OCI-LY7 (cell line): ENCODE measurements at regions not wholly inside any gene's neighbourhood (a gene's known extent, or its start where the extent isn't known, plus 50 kb on each side); places are given as distances from the start of the nearest gene placed in this dataset.

Experiments used
- BruUV-seq: library from RNA; stranded (reverse); fragments of 400-500 nt; replicated peaks from 2 replicates; lab custom pipeline; 2021; lab: Mats Ljungman, UMichigan
- CTCF ChIA-PET: fragments of 300-600 bp; sonication (Branson Sonifier 250); formaldehyde crosslinking; loops from one replicate; lab custom pipeline; 2022; ENCODE audit warnings: antibody characterized with exemption; ENCODE audit not compliant: unreplicated experiment; lab: Charles Lee
- POLR2A ChIA-PET: fragments of 300-600 bp; sonication (Branson Sonifier 250); formaldehyde crosslinking; loops from one replicate; lab custom pipeline; 2022; ENCODE audit warnings: antibody characterized with exemption; lab: Charles Lee
- DNase-seq: peaks from one replicate; pipeline ENCODE4 v3.0.0-alpha.2; 2015; ENCODE audit warnings: low spot score
- H2AFZ ChIP-seq: fragments of 200-600 bp; sonication (generic), shearing (Covaris generic); 2 replicates; pipeline ENCODE4 v1.6.1; 2014; ENCODE audit warnings: mild to moderate bottlenecking, antibody characterized with exemption, low read length, moderate library complexity
- H3K27ac ChIP-seq: fragments of 200-600 bp; sonication (generic); 2 replicates; pipeline ENCODE4 v1.5.1; 2014; ENCODE audit warnings: mixed run types, low read depth, mild to moderate bottlenecking, moderate library complexity, low read length, inconsistent platforms; ENCODE audit not compliant: poor library complexity, severe bottlenecking
- H3K36me3 ChIP-seq: fragments of 200-600 bp; sonication (generic); 2 replicates; pipeline ENCODE4 v1.6.1; 2014; ENCODE audit warnings: mild to moderate bottlenecking, antibody characterized with exemption, low read length, moderate library complexity, mixed read lengths; ENCODE audit not compliant: insufficient read depth
- H3K4me1 ChIP-seq: fragments of 200-600 bp; sonication (generic); 2 replicates; pipeline ENCODE4 v1.5.1; 2014; ENCODE audit warnings: mild to moderate bottlenecking, low read length; ENCODE audit not compliant: insufficient read depth, poor library complexity, severe bottlenecking
- H3K4me2 ChIP-seq: fragments of 200-600 bp; sonication (generic); 2 replicates; pipeline ENCODE4 v1.6.1; 2014; ENCODE audit warnings: mild to moderate bottlenecking, low read length
- H3K4me3 ChIP-seq: fragments of 200-600 bp; sonication (generic); 2 replicates; pipeline ENCODE4 v1.5.1; 2014; ENCODE audit warnings: mild to moderate bottlenecking, low read depth, low read length; ENCODE audit not compliant: poor library complexity, severe bottlenecking
- H3K79me2 ChIP-seq: fragments of 200-600 bp; sonication (generic); 2 replicates; pipeline ENCODE4 v1.6.1; 2016; ENCODE audit warnings: low read depth, mild to moderate bottlenecking, low read length, moderate library complexity, mixed read lengths; ENCODE audit not compliant: insufficient read depth
- H3K9me2 ChIP-seq: fragments of 200-600 bp; sonication (generic); 2 replicates; pipeline ENCODE4 v1.6.1; 2016; ENCODE audit warnings: mild to moderate bottlenecking, low read length, mixed read lengths; ENCODE audit not compliant: insufficient read depth
- H3K9me3 ChIP-seq: fragments of 200-600 bp; sonication (generic); 2 replicates; pipeline ENCODE4 v1.6.1; 2014; ENCODE audit warnings: mild to moderate bottlenecking, mixed run types, low read length, mixed read lengths
- H4K20me1 ChIP-seq: fragments of 200-600 bp; sonication (generic); 2 replicates; pipeline ENCODE4 v1.6.1; 2014; ENCODE audit warnings: mild to moderate bottlenecking, antibody characterized with exemption, low read length, moderate library complexity, mixed read lengths; ENCODE audit not compliant: insufficient read depth
- EZH2phosphoT487 ChIP-seq: fragments of 200-600 bp; sonication (generic); IDR thresholded peaks from 2 replicates; pipeline ENCODE4 v1.6.1; 2018; ENCODE audit warnings: low read depth, borderline replicate concordance, mild to moderate bottlenecking, mixed run types, antibody characterized with exemption, low read length, moderate library complexity, mixed read lengths
- intact Hi-C: fragments of 100-400 bp; cut with micrococcal nuclease; formaldehyde crosslinking; loops from one replicate; pipeline ENCODE4 v1.10.0; 2022; ENCODE audit not compliant: unreplicated experiment
- TF ChIP-seq, protein P1 (sequence below): fragments of 200-600 bp; sonication (generic); conservative IDR thresholded peaks from 2 replicates; pipeline ENCODE4 v1.5.1; 2014; ENCODE audit warnings: mild to moderate bottlenecking, antibody characterized with exemption, low read length, moderate library complexity, mixed read lengths

DNA sequence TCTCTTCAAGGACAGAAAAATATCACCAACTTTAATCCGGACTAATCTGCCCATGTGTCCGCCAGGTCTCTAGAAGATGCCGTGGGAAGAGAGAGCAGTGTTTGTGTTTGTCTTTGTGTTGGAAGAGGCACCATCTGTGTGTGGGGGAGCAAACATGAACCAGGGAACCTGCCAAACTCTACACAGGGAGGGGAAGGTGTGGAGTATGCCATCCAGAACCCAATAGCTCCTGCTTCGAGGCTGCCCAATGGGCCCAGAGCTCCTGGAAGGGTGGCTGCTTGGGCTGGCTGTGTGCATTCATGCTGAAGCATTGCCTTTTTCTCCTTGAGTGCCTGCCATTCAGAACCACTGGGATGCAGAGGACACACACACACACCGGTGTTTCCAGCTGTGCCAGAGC is 536.2 kb downstream of the MID1IP1 start:
- no peaks in the 10 kb centered on the region for H3K9me3 ChIP-seq
- POLR2A ChIA-PET, result no interaction called here
- intact Hi-C loops, result no loop called here
- H3K4me1 ChIP-seq, result no peaks in the 10 kb centered on the region
- no peaks in the 10 kb centered on the region for H4K20me1 ChIP-seq
- no peak overlapping the region for H3K4me2 ChIP-seq
- no peak for DNase-seq
- CTCF ChIA-PET, result no interaction called here
- no peak overlapping the region for H3K27ac ChIP-seq
- H3K79me2 ChIP-seq, result no peaks in the 10 kb centered on the region
- no peak for TF ChIP-seq EZH2phosphoT487
- TF ChIP-seq, protein P1, sequence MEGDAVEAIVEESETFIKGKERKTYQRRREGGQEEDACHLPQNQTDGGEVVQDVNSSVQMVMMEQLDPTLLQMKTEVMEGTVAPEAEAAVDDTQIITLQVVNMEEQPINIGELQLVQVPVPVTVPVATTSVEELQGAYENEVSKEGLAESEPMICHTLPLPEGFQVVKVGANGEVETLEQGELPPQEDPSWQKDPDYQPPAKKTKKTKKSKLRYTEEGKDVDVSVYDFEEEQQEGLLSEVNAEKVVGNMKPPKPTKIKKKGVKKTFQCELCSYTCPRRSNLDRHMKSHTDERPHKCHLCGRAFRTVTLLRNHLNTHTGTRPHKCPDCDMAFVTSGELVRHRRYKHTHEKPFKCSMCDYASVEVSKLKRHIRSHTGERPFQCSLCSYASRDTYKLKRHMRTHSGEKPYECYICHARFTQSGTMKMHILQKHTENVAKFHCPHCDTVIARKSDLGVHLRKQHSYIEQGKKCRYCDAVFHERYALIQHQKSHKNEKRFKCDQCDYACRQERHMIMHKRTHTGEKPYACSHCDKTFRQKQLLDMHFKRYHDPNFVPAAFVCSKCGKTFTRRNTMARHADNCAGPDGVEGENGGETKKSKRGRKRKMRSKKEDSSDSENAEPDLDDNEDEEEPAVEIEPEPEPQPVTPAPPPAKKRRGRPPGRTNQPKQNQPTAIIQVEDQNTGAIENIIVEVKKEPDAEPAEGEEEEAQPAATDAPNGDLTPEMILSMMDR, result no peak
- H2AFZ ChIP-seq, result no peak overlapping the region
- H3K36me3 ChIP-seq, result no peaks in the 10 kb centered on the region
- no TSS peak for BruUV-seq
- no peaks in the 10 kb centered on the region for H3K9me2 ChIP-seq
- no peak overlapping the region for H3K4me3 ChIP-seq

DNA sequence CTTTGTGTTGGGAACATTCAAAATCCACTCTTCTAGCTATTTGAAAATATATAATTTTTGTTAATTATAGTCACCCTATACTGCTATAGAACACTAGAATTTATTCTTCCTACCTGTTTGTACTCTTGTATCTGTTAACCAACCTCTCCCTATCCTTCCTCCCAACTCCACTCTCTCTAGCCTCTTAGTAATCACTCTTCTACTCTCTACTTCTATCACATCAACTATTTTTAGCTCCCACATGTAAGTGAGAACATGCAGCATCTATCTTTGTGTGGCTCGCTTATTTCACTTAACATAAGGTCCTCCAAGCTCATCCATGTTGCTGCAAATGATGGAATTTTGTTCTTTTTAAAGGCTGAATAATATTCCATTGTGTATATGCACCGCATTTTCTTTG is 537.3 kb downstream of the MID1IP1 start:
- Histone ChIP-seq H2AFZ (no peak overlapping the region), H3K9me2 (no peaks in the 10 kb centered on the region), H3K36me3 (no peaks in the 10 kb centered on the region), H3K4me2 (no peak overlapping the region), H3K4me3 (no peak overlapping the region), H3K27ac (no peak overlapping the region), H3K4me1 (no peaks in the 10 kb centered on the region), H3K79me2 (no peaks in the 10 kb centered on the region), H3K9me3 (no peaks in the 10 kb centered on the region), H4K20me1 (no peaks in the 10 kb centered on the region)
- no TSS peak for BruUV-seq
- ChIA-PET POLR2A (no interaction called here), CTCF (no interaction called here)
- intact Hi-C loops, result no loop called here
- DNase-seq, result no peak
- TF ChIP-seq, protein P1, result no peak
- no peak for TF ChIP-seq EZH2phosphoT487

DNA sequence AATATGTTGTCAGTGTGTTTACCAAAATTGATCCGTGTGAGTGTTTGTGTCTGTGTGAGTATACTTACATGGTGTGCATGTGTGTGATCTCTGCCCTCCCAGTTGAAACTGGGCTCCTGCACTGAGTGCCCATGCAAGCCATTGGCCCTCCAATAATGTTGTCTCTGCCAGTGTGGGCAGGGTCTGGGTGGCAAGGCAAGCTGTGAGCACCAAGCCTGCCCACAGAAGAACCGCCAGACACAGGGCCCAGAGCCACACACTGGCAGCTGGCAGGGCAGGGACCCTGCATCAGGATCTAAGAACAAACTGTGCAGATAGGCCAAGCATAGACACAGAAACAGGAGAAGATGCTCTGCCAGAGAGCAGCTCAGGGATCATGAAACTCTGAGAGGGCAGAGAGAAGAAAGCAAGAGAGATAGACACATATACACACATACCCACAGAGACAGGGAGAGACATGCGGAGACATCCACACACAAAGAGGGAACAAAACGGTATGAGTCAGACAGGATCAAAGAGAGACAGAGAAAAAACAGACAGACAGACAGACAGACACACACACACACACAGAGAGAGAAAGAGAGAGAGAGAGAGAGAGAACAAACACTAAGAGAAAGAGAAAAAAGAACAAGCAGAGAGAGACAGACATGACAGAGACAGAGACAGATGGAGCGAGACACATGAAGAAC is 555.0 kb downstream of the MID1IP1 start:
- no peaks in the 10 kb centered on the region for H3K79me2 ChIP-seq
- H3K27ac ChIP-seq, result no peak overlapping the region
- H3K9me3 ChIP-seq, result no peaks in the 10 kb centered on the region
- intact Hi-C loops, result no loop called here
- POLR2A ChIA-PET, result no interaction called here
- H2AFZ ChIP-seq, result no peak overlapping the region
- H4K20me1 ChIP-seq, result no peaks in the 10 kb centered on the region
- BruUV-seq, result no TSS peak
- H3K9me2 ChIP-seq, result no peaks in the 10 kb centered on the region
- no peaks in the 10 kb centered on the region for H3K4me1 ChIP-seq
- no peak overlapping the region for H3K4me3 ChIP-seq
- H3K4me2 ChIP-seq, result no peak overlapping the region
- TF ChIP-seq EZH2phosphoT487, result no peak
- TF ChIP-seq, protein P1, result no peak
- CTCF ChIA-PET, result no interaction called here
- no peak for DNase-seq
- H3K36me3 ChIP-seq, result no peaks in the 10 kb centered on the region
